Keratinocyte (primary cell): ENCODE measurements at regions not wholly inside any gene's neighbourhood (a gene's known extent, or its start where the extent isn't known, plus 50 kb on each side); places are given as distances from the start of the nearest gene placed in this dataset.

ENCODE experiments used
- DNase-seq: peaks from one replicate; pipeline ENCODE4 v3.0.0-alpha.2; 2011; ENCODE audit warnings: low read depth, missing footprints, low spot score
- FAIRE-seq: peaks from 2 replicates; lab custom pipeline; 2011; peaks lifted over from hg19 to GRCh38; lab: Jason Lieb, UNC
- H2AFZ ChIP-seq: 2 replicates; pipeline ENCODE4 v1.6.0; 2012; ENCODE audit warnings: low read length, control low read depth, inconsistent platforms; ENCODE audit not compliant: control insufficient read depth
- H3K27ac ChIP-seq: 2 replicates; pipeline ENCODE4 v1.5.1; 2011; ENCODE audit warnings: low read length; ENCODE audit not compliant: control insufficient read depth, insufficient read depth
- H3K27me3 ChIP-seq: 3 replicates; pipeline ENCODE4 v1.6.0; 2011; ENCODE audit warnings: low read length; ENCODE audit not compliant: control insufficient read depth, insufficient read depth; ENCODE audit errors: extremely low read depth
- H3K36me3 ChIP-seq, 2 experiments: 2 replicates in 1 of 2; 3 replicates in 1 of 2; pipeline ENCODE4 v1.5.1; 2011; ENCODE audit warnings: low read length in 2 of 2, mild to moderate bottlenecking in 1 of 2; ENCODE audit not compliant: control insufficient read depth in 2 of 2, insufficient read depth in 2 of 2; ENCODE audit errors: extremely low read depth in 1 of 2
- H3K4me1 ChIP-seq: 3 replicates; pipeline ENCODE4 v1.5.1; 2011; ENCODE audit warnings: low read length; ENCODE audit not compliant: control insufficient read depth, insufficient read depth; ENCODE audit errors: extremely low read depth
- H3K4me2 ChIP-seq: 3 replicates; pipeline ENCODE4 v1.6.0; 2011; ENCODE audit warnings: low read depth, low read length; ENCODE audit not compliant: control insufficient read depth, insufficient read depth; ENCODE audit errors: extremely low read depth
- H3K4me3 ChIP-seq, 3 experiments: fragments of 200-600 bp in 1 of 3; sonication (generic) in 1 of 3; 2 replicates in 2 of 3; 3 replicates in 1 of 3; pipeline ENCODE4 v1.5.1; 2011 to 2016; ENCODE audit warnings: low read length in 3 of 3, mild to moderate bottlenecking in 3 of 3, control low read depth in 2 of 3, inconsistent platforms in 1 of 3, low read depth in 1 of 3, mixed read lengths in 1 of 3, mixed run types in 1 of 3, moderate library complexity in 1 of 3; ENCODE audit not compliant: control insufficient read depth in 2 of 3, insufficient read depth in 2 of 3; ENCODE audit errors: extremely low read depth in 1 of 3
- H3K79me2 ChIP-seq: 2 replicates; pipeline ENCODE4 v1.6.0; 2012; ENCODE audit warnings: low read length; ENCODE audit not compliant: control insufficient read depth, insufficient read depth
- H3K9ac ChIP-seq: 3 replicates; pipeline ENCODE4 v1.6.0; 2011; ENCODE audit warnings: low read length; ENCODE audit not compliant: control insufficient read depth, insufficient read depth; ENCODE audit errors: extremely low read depth
- H3K9me1 ChIP-seq: 3 replicates; pipeline ENCODE4 v1.6.0; 2011; ENCODE audit warnings: low read length; ENCODE audit not compliant: control insufficient read depth, insufficient read depth; ENCODE audit errors: extremely low read depth
- H3K9me3 ChIP-seq: 2 replicates; pipeline ENCODE4 v1.5.1; 2012; ENCODE audit warnings: low read depth, low read length; ENCODE audit not compliant: control insufficient read depth
- H4K20me1 ChIP-seq: 3 replicates; pipeline ENCODE4 v1.6.0; 2011; ENCODE audit warnings: low read length; ENCODE audit not compliant: control insufficient read depth, insufficient read depth; ENCODE audit errors: extremely low read depth
- EZH2 ChIP-seq: IDR thresholded peaks from one replicate; pipeline ENCODE4 v1.6.1; 2012; ENCODE audit warnings: inconsistent platforms, mild to moderate bottlenecking, low read length, moderate library complexity
- dilution Hi-C: fragments of 300-500 bp; cut with MboI; formaldehyde crosslinking; loops from one replicate; pipeline ENCODE4 v1.7.0; 2020; ENCODE audit warnings: low sequenced_read_pairs; ENCODE audit not compliant: extremely low pct_ligation_motif_present
- TF ChIP-seq, protein P1 (sequence below), 3 experiments: IDR thresholded peaks in 1 of 3; conservative IDR thresholded peaks in 1 of 3; optimal IDR thresholded peaks in 1 of 3; 2 replicates in 2 of 3; 3 replicates in 1 of 3; pipeline versions ENCODE3 to v1.5.1; 2011; ENCODE audit warnings: low read length in 3 of 3, mild to moderate bottlenecking in 3 of 3, moderate library complexity in 2 of 3, control low read depth in 1 of 3, inconsistent platforms in 1 of 3; ENCODE audit not compliant: insufficient read depth in 2 of 3; ENCODE audit errors: extremely low read depth in 1 of 3

DNA sequence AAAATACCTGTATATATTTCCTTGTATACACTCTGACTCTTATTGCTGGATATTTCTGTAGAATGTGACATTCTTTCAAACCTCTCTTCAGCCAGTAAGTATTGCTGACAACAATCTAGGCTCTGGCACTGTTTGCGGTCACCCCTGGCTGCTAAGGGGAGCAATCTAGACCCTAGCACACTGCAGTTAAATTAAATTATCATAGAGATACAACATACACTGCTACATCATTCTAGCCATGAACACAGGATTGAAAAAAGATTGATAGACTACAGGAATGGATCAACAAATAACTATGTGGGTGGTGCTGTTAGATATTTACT is 108.7 kb upstream of the MEIS2 start:
- no peak for TF ChIP-seq EZH2
- TF ChIP-seq, protein P1, sequence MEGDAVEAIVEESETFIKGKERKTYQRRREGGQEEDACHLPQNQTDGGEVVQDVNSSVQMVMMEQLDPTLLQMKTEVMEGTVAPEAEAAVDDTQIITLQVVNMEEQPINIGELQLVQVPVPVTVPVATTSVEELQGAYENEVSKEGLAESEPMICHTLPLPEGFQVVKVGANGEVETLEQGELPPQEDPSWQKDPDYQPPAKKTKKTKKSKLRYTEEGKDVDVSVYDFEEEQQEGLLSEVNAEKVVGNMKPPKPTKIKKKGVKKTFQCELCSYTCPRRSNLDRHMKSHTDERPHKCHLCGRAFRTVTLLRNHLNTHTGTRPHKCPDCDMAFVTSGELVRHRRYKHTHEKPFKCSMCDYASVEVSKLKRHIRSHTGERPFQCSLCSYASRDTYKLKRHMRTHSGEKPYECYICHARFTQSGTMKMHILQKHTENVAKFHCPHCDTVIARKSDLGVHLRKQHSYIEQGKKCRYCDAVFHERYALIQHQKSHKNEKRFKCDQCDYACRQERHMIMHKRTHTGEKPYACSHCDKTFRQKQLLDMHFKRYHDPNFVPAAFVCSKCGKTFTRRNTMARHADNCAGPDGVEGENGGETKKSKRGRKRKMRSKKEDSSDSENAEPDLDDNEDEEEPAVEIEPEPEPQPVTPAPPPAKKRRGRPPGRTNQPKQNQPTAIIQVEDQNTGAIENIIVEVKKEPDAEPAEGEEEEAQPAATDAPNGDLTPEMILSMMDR (optimal IDR thresholded peaks at IDR 0.05 in 1 of 3, IDR thresholded peaks at IDR 0.05 in 1 of 3, conservative IDR thresholded peaks at IDR 0.05 in 1 of 3; ENCODE audit: extremely low read depth in 1 of 3, insufficient read depth in 2 of 3, low read length in 3 of 3) = no peak
- FAIRE-seq (no peak), DNase-seq (no peak)
- H3K4me3 ChIP-seq = no peak overlapping the region
- no peaks in the 10 kb centered on the region for H3K27me3 ChIP-seq
- H3K9me3 ChIP-seq = no peaks in the 10 kb centered on the region
- no peaks in the 10 kb centered on the region for H3K36me3 ChIP-seq
- H3K4me1 ChIP-seq = no peaks in the 10 kb centered on the region
- H3K4me2 ChIP-seq = no peak overlapping the region
- no peaks in the 10 kb centered on the region for H4K20me1 ChIP-seq
- H3K9me1 ChIP-seq = no peaks in the 10 kb centered on the region
- no peak overlapping the region for H3K9ac ChIP-seq
- H3K27ac ChIP-seq = no peak overlapping the region
- no peak overlapping the region for H2AFZ ChIP-seq
- dilution Hi-C loops = no loop called here
- no peaks in the 10 kb centered on the region for H3K79me2 ChIP-seq

DNA sequence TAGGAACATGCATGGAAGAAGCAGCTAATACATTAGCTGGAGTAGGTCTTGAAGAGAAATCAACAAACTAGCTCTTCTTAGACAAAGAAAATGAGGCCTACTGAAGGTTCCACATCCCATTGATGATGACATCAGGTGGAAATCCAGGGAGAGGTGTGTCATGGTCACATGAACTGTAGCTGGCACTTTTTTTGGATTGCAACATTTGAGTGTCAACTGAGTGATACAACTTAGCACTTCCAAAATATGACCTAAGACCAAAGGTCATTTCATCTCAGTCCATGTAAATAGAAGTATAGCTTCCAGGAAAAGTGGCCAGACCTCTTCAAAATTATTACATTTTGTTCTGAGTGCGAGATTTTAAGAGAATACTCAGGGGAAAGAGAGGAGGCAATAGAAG is 117.2 kb upstream of the MEIS2 start:
- H3K4me3 ChIP-seq = no peak overlapping the region
- H3K4me2 ChIP-seq = no peak overlapping the region
- H3K4me1 ChIP-seq = peaks cover 5% of the 10 kb centered on the region
- no peaks in the 10 kb centered on the region for H3K79me2 ChIP-seq
- H3K36me3 ChIP-seq = no peaks in the 10 kb centered on the region
- FAIRE-seq (no peak), DNase-seq (no peak)
- no peaks in the 10 kb centered on the region for H3K27me3 ChIP-seq
- TF ChIP-seq, protein P1 (optimal IDR thresholded peaks at IDR 0.05 in 1 of 3, IDR thresholded peaks at IDR 0.05 in 1 of 3, conservative IDR thresholded peaks at IDR 0.05 in 1 of 3; ENCODE audit: extremely low read depth in 1 of 3, insufficient read depth in 2 of 3, low read length in 3 of 3) = no peak
- TF ChIP-seq EZH2 = no peak
- H3K9ac ChIP-seq = no peak overlapping the region
- H3K9me3 ChIP-seq = no peaks in the 10 kb centered on the region
- H2AFZ ChIP-seq = no peak overlapping the region
- H4K20me1 ChIP-seq = no peaks in the 10 kb centered on the region
- no peaks in the 10 kb centered on the region for H3K9me1 ChIP-seq
- H3K27ac ChIP-seq = no peak overlapping the region
- dilution Hi-C loops = no loop called here
